ENCODE measurements at regions not wholly inside any gene's neighbourhood (a gene's known extent, or its start where the extent isn't known, plus 50 kb on each side); places are given as distances from the start of the nearest gene placed in this dataset.

DNA sequence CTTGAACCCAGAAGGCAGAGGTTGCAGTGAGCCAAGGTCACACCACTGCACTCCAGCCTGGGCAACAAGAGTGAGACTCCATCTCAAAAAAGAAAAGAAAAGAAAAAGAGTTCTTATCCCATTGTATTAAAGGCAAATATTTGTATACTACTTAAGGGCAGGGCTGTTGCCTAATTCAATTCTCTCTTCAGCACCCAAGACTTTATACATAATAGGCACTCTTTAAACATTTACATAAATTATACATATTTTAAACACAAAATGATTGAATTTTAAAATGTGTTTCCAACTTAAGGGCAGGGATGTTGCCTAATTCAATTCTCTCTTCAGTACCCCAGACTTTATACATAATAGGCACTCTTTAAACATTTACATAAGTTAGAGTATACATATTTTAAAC, 424.3 kb upstream of the ARID1B start:
- H3K4me1 Mint-ChIP-seq (ENCODE audit: low read depth, unreplicated experiment): no peaks in the 10 kb centered on the region
- DNase-seq: no peak
- H3K27ac Mint-ChIP-seq (ENCODE audit: unreplicated experiment): no peak overlapping the region
- no peaks in the 10 kb centered on the region for H3K27me3 Mint-ChIP-seq (ENCODE audit: unreplicated experiment)
- H3K36me3 Mint-ChIP-seq (ENCODE audit: unreplicated experiment): no peaks in the 10 kb centered on the region
- H3K4me3 Mint-ChIP-seq (ENCODE audit: unreplicated experiment): no peak overlapping the region
- TF ChIP-seq, protein P1, sequence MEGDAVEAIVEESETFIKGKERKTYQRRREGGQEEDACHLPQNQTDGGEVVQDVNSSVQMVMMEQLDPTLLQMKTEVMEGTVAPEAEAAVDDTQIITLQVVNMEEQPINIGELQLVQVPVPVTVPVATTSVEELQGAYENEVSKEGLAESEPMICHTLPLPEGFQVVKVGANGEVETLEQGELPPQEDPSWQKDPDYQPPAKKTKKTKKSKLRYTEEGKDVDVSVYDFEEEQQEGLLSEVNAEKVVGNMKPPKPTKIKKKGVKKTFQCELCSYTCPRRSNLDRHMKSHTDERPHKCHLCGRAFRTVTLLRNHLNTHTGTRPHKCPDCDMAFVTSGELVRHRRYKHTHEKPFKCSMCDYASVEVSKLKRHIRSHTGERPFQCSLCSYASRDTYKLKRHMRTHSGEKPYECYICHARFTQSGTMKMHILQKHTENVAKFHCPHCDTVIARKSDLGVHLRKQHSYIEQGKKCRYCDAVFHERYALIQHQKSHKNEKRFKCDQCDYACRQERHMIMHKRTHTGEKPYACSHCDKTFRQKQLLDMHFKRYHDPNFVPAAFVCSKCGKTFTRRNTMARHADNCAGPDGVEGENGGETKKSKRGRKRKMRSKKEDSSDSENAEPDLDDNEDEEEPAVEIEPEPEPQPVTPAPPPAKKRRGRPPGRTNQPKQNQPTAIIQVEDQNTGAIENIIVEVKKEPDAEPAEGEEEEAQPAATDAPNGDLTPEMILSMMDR (IDR thresholded peaks at IDR 0.05; ENCODE audit: partially characterized antibody, unreplicated experiment): no peak
- H3K9me3 Mint-ChIP-seq (ENCODE audit: unreplicated experiment): peaks cover 9% of the 10 kb centered on the region

DNA sequence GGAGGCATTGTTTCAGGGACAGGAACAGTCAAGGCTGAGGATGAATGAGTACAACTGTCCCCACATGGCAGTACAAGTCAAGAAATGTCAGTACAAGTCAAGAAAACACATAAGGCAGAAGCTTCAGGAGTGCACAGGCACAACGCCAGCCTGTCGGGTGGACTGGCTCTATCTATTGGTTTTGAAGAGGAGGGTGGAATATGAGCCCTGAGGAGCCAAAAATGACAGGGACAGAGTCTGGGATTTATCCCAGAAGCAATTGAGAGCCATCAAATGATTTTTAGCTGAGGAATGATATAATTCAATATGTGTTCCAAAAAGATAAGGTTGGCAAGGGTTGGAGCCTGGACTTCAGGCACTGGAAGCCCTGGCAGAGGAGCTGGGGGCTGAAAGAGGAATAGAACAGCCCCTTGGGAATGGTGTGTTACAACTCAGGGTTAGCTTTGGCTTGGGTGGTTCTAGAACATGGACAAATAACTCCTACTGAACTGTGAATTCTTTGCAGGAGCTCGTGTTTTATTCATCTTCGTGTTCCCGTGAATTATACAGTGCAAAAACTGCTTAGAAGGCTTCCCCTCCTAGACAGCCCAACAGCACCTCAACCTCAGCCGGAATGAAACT, 425.7 kb upstream of the ARID1B start:
- TF ChIP-seq, protein P1 (IDR thresholded peaks at IDR 0.05; ENCODE audit: partially characterized antibody, unreplicated experiment): no peak
- Mint-ChIP-seq H3K36me3 (ENCODE audit: unreplicated experiment) (no peaks in the 10 kb centered on the region), H3K4me1 (ENCODE audit: low read depth, unreplicated experiment) (no peaks in the 10 kb centered on the region), H3K9me3 (ENCODE audit: unreplicated experiment) (peaks cover 2% of the 10 kb centered on the region), H3K27ac (ENCODE audit: unreplicated experiment) (no peak overlapping the region), H3K4me3 (ENCODE audit: unreplicated experiment) (no peak overlapping the region), H3K27me3 (ENCODE audit: unreplicated experiment) (no peaks in the 10 kb centered on the region)
- DNase-seq: no peak

DNA sequence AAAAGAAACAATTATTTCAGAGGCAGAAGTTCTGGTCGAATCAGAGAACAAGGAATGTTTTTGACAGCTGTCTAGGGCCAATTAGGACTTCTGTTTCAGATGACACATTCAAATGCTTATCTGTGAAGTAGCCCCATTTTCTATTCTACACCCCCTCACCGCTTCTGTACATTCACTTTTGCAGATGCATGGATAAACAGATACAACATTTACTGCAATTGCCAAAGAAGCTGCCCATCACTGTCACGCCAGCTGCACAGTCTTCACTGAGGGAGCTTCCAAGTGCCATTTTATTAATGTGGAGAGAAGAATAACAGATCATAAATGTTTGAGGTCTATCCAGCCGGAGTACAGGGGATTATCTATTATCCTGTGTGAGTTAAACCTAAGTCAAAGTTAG, 426.8 kb upstream of the ARID1B start:
- Mint-ChIP-seq H3K9me3 (ENCODE audit: unreplicated experiment) (peaks cover 2% of the 10 kb centered on the region), H3K4me3 (ENCODE audit: unreplicated experiment) (no peak overlapping the region), H3K36me3 (ENCODE audit: unreplicated experiment) (no peaks in the 10 kb centered on the region), H3K27ac (ENCODE audit: unreplicated experiment) (no peak overlapping the region), H3K27me3 (ENCODE audit: unreplicated experiment) (no peaks in the 10 kb centered on the region), H3K4me1 (ENCODE audit: low read depth, unreplicated experiment) (no peaks in the 10 kb centered on the region)
- no peak for DNase-seq
- TF ChIP-seq, protein P1 (IDR thresholded peaks at IDR 0.05; ENCODE audit: partially characterized antibody, unreplicated experiment): no peak

DNA sequence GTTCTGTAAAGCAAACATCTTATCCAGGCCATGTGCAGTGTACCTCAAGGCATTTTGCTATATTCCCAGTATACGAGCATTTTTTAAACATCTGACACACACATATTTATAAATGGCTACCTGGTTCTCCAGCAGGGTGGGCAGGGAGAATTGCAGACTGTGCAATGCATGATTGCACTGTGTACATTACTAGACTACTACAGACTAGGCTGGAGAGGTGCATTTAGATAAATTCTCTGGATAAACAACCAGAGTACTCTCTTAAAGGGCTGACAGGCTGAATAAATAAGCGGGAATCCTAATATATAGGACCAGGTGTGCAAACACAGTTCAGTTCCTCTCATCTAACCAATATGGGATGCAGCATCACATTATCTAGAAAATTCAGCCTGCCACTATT, 428.3 kb upstream of the ARID1B start:
- H3K27me3 Mint-ChIP-seq (ENCODE audit: unreplicated experiment): no peaks in the 10 kb centered on the region
- peaks cover 2% of the 10 kb centered on the region for H3K9me3 Mint-ChIP-seq (ENCODE audit: unreplicated experiment)
- TF ChIP-seq, protein P1 (IDR thresholded peaks at IDR 0.05; ENCODE audit: partially characterized antibody, unreplicated experiment): no peak
- DNase-seq: no peak
- H3K4me1 Mint-ChIP-seq (ENCODE audit: low read depth, unreplicated experiment): no peaks in the 10 kb centered on the region
- no peak overlapping the region for H3K27ac Mint-ChIP-seq (ENCODE audit: unreplicated experiment)
- H3K36me3 Mint-ChIP-seq (ENCODE audit: unreplicated experiment): no peaks in the 10 kb centered on the region
- no peak overlapping the region for H3K4me3 Mint-ChIP-seq (ENCODE audit: unreplicated experiment)

DNA sequence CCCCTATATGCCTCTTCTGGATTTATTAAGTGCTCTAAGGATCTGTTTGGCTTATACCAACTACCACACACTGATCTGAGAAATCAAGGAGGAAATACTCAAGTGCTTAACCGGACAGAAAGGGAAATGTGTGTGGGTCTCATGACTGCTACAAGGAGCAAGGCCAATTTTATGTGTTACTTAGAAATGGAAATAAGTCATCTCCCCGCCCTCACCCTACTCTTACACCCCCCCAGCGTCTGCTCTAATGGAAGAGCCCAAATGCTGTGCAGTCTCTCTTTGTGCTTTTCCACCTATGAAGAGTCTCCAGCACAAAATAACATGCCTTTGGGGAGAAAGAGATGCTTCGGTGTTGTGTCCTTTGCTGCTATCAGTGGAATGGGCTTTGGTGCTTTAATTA, 428.8 kb upstream of the ARID1B start:
- H3K27me3 Mint-ChIP-seq (ENCODE audit: unreplicated experiment): no peaks in the 10 kb centered on the region

More for the DNA sequence above, 428.8 kb upstream of the ARID1B start:
- no peak overlapping the region for H3K27ac Mint-ChIP-seq (ENCODE audit: unreplicated experiment)
- no peaks in the 10 kb centered on the region for H3K36me3 Mint-ChIP-seq (ENCODE audit: unreplicated experiment)
- H3K4me1 Mint-ChIP-seq (ENCODE audit: low read depth, unreplicated experiment): no peaks in the 10 kb centered on the region
- TF ChIP-seq, protein P1 (IDR thresholded peaks at IDR 0.05; ENCODE audit: partially characterized antibody, unreplicated experiment): no peak
- no peak overlapping the region for H3K4me3 Mint-ChIP-seq (ENCODE audit: unreplicated experiment)
- DNase-seq: no peak
- H3K9me3 Mint-ChIP-seq (ENCODE audit: unreplicated experiment): peaks cover 2% of the 10 kb centered on the region
